VCaP (cell line): ENCODE measurements at regions not wholly inside any gene's neighbourhood (a gene's known extent, or its start where the extent isn't known, plus 50 kb on each side); places are given as distances from the start of the nearest gene placed in this dataset.

Experiments
- H3K27ac ChIP-seq: fragments of 450-650 bp; 2 replicates; pipeline ENCODE4 v1.5.1; 2017
- TF ChIP-seq, protein P1 (sequence below): fragments of 450-650 bp; conservative IDR thresholded peaks from 2 replicates; pipeline ENCODE4 v1.5.1; 2017; ENCODE audit warnings: mild to moderate bottlenecking, moderate library complexity

DNA sequence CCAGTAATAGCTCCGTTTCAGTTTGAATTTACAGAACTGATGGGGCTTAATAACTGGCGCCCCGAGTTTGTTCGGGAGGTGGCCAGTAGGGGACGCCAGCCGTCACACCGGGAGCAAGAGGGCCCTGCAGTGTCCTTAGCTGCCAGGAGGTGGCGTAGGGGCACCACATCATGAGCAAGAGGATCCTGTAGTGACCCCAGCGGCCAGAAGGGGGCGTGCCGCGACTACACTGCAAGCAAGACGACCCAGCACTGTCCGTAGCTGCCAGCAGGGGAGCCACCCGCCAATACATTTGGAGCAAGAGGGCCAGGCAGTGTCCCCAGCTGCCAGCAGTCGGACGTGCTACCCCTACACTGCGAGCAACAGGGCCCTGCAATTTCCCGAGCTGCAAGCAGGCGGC is 663.7 kb upstream of the B3GAT1 start:
- H3K27ac ChIP-seq: no peak overlapping the region
- TF ChIP-seq, protein P1, sequence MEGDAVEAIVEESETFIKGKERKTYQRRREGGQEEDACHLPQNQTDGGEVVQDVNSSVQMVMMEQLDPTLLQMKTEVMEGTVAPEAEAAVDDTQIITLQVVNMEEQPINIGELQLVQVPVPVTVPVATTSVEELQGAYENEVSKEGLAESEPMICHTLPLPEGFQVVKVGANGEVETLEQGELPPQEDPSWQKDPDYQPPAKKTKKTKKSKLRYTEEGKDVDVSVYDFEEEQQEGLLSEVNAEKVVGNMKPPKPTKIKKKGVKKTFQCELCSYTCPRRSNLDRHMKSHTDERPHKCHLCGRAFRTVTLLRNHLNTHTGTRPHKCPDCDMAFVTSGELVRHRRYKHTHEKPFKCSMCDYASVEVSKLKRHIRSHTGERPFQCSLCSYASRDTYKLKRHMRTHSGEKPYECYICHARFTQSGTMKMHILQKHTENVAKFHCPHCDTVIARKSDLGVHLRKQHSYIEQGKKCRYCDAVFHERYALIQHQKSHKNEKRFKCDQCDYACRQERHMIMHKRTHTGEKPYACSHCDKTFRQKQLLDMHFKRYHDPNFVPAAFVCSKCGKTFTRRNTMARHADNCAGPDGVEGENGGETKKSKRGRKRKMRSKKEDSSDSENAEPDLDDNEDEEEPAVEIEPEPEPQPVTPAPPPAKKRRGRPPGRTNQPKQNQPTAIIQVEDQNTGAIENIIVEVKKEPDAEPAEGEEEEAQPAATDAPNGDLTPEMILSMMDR: peak; percentile 79

- no peak overlapping the region for H3K27ac ChIP-seq
- TF ChIP-seq, protein P1: peak; percentile 93
These were observed 662.5 kb upstream of the B3GAT1 start for GRCh38 chr11:135074397-135074998.

GRCh38 chr11:135073870-135074269 is 661.8 kb upstream of the B3GAT1 start:
- TF ChIP-seq, protein P1: no peak
- no peak overlapping the region for H3K27ac ChIP-seq

DNA sequence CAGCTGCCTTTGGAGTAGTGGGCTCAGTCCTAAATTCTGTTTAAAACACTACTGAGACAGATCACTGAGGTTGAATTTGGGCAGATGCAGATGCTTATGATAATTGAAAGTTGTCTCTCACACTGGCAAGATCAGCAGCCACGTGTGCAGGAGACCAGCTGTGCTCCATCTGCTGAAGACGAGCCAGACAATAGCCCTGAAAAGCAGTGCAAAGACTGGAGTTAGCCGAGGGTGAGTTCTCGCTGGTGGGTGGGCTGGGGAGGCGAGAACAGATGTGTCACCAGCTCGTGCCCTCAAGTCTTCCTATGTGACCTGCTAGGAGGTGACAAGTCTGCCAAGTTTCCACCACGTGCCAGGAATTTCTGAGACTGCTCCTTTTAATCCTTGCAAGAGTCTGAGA is 661.3 kb upstream of the B3GAT1 start:
- TF ChIP-seq, protein P1: no peak
- H3K27ac ChIP-seq: no peak overlapping the region

DNA sequence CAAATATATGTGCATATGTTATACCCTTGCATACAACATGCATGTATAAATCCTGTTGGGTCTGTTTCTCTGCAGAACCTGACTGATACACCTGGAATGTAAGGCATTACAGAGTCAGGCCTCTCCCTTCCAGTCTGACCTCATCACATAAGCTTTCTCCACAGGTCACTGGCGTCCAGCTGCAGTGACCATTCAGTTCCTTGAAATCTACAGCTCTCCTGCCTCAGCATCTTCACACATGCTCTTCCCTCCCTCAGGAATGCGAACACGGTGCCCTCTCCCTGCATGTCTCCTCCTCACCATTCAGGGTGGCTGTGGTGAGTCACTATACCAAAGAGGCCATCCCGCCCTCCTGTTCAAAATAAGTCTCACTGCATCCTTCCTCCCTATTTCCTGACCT is 657.8 kb upstream of the B3GAT1 start:
- H3K27ac ChIP-seq: no peak overlapping the region
- TF ChIP-seq, protein P1: no peak

- TF ChIP-seq, protein P1: no peak
- no peak overlapping the region for H3K27ac ChIP-seq
These were observed 657.0 kb upstream of the B3GAT1 start for GRCh38 chr11:135069063-135069462.

GRCh38 chr11:135062994-135063393 is 651.0 kb upstream of the B3GAT1 start:
- H3K27ac ChIP-seq: no peak overlapping the region
- TF ChIP-seq, protein P1: no peak
